ENCODE measurements at regions not wholly inside any gene's neighbourhood (a gene's known extent, or its start where the extent isn't known, plus 50 kb on each side); places are given as distances from the start of the nearest gene placed in this dataset.
"Not testable (repeated sequence)": the region's sequence is repeated elsewhere in the genome, so short reads cannot be mapped to it uniquely, and the experiment has no call there.

DNA sequence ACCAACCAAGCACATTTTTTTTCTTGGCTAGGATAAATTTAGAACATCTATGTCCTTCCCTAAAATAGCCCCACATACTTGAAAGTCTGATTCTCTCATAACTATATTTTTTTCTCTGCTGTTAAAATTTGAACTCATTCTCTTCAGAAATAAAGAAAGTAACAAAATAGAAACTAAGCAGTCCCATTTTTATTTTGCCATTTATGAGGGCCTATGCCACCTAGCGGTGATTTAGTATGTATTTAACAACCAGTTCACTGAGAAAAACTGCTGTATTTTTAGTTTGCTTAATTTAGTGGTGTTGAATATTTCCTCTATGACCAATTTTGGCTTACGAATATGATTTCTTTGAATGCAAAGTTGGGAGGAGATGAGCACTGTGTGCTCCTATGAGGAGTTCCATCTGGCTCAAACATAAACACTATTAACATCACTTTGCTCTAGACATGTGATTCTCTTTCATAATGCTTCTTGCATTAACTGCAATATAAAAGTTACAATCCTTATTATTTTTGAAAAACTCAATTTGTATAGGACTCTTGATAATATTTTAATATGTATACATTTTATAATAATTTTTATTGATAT lies 116.6 kb downstream of the SYT15B start:
- TF ChIP-seq CTCF, POLR2A, POLR2AphosphoS5 (IDR thresholded peaks at IDR 0.05): not testable (repeated sequence)

Measured in breast epithelium (tissue), 3 donors.